HUES64 (cell line): ENCODE measurements at regions not wholly inside any gene's neighbourhood (a gene's known extent, or its start where the extent isn't known, plus 50 kb on each side); places are given as distances from the start of the nearest gene placed in this dataset.

Experiments used
- H3K27ac ChIP-seq: 2 replicates; pipeline ENCODE4 v1.7.0; 2013; ENCODE audit warnings: low read depth, low read length, inconsistent platforms
- H3K27me3 ChIP-seq: 2 replicates; pipeline ENCODE4 v1.6.1; 2013; ENCODE audit warnings: mild to moderate bottlenecking, low read length; ENCODE audit not compliant: insufficient read depth
- H3K36me3 ChIP-seq: 2 replicates; pipeline ENCODE4 v1.6.1; 2013; ENCODE audit warnings: mild to moderate bottlenecking, low read length; ENCODE audit not compliant: insufficient read depth
- H3K4me1 ChIP-seq: 2 replicates; pipeline ENCODE4 v1.6.1; 2013; ENCODE audit warnings: mild to moderate bottlenecking, low read length, moderate library complexity; ENCODE audit not compliant: insufficient read depth
- H3K4me3 ChIP-seq: 2 replicates; pipeline ENCODE4 v1.5.1; 2013; ENCODE audit warnings: mild to moderate bottlenecking, low read length, moderate library complexity
- H3K9ac ChIP-seq: 2 replicates; pipeline ENCODE4 v1.6.1; 2013; ENCODE audit warnings: mild to moderate bottlenecking, low read depth, low read length
- H3K9me3 ChIP-seq: 2 replicates; pipeline ENCODE4 v1.6.1; 2013; ENCODE audit warnings: low read depth, low read length; ENCODE audit not compliant: insufficient read depth
- WGBS: fragments of 150-250, 120-280 bp; methylation state at CpG from one replicate; pipeline ENCODE4 v1.1.7; 2013; ENCODE audit warnings: missing lambda C conversion rate; 5-methylcytosine and 5-hydroxymethylcytosine counted together

GRCh38 chr5:87051502-87052113 is 216.1 kb upstream of the RASA1 start:
- no peak overlapping the region for H3K4me3 ChIP-seq
- H3K4me1 ChIP-seq: 0 out of 2 replicates have a peak, but pooled peaks cover 4% of the 10 kb centered on the region
- no peak overlapping the region for H3K9ac ChIP-seq
- no peaks in the 10 kb centered on the region for H3K36me3 ChIP-seq
- H3K9me3 ChIP-seq: peaks cover 7% of the 10 kb centered on the region; the same call in 1 of the 2 replicates
- WGBS: 100% methylated on average over 1 of the region's 3 CpGs
- H3K27ac ChIP-seq: no peak overlapping the region
- H3K27me3 ChIP-seq: no peaks in the 10 kb centered on the region

GRCh38 chr5:87053146-87053545 is 214.5 kb upstream of the RASA1 start:
- Histone ChIP-seq H3K36me3 (no peaks in the 10 kb centered on the region), H3K27me3 (no peaks in the 10 kb centered on the region), H3K4me1 (0 out of 2 replicates have a peak, but pooled peaks cover 4% of the 10 kb centered on the region), H3K9me3 (peaks cover 7% of the 10 kb centered on the region; the same call in 1 of the 2 replicates), H3K27ac (no peak overlapping the region), H3K9ac (no peak overlapping the region), H3K4me3 (no peak overlapping the region)
- 89% methylated on average over 1 of the region's 2 CpGs for WGBS

GRCh38 chr5:87054821-87055220 is 212.9 kb upstream of the RASA1 start:
- H3K27ac ChIP-seq: no peak overlapping the region
- peaks cover 3% of the 10 kb centered on the region; the same call in 1 of the 2 replicates for H3K9me3 ChIP-seq
- H3K36me3 ChIP-seq: no peaks in the 10 kb centered on the region
- H3K4me3 ChIP-seq: no peak overlapping the region
- H3K27me3 ChIP-seq: no peaks in the 10 kb centered on the region
- H3K9ac ChIP-seq: no peak overlapping the region
- H3K4me1 ChIP-seq: 0 out of 2 replicates have a peak, but pooled peaks cover 4% of the 10 kb centered on the region

GRCh38 chr5:87061046-87061445 is 206.6 kb upstream of the RASA1 start:
- Histone ChIP-seq H3K9ac (no peak overlapping the region), H3K36me3 (no peaks in the 10 kb centered on the region), H3K9me3 (no peaks in the 10 kb centered on the region), H3K27me3 (no peaks in the 10 kb centered on the region), H3K4me1 (no peaks in the 10 kb centered on the region), H3K27ac (no peak overlapping the region), H3K4me3 (no peak overlapping the region)
- no CpG with 5 or more reads among the region's 1 CpG for WGBS

- WGBS: 100% methylated on average over 1 of the region's 2 CpGs
- no peak overlapping the region for H3K4me3 ChIP-seq
- no peak overlapping the region for H3K27ac ChIP-seq
- no peaks in the 10 kb centered on the region for H3K4me1 ChIP-seq
- no peaks in the 10 kb centered on the region for H3K36me3 ChIP-seq
- no peak overlapping the region for H3K9ac ChIP-seq
- no peaks in the 10 kb centered on the region for H3K27me3 ChIP-seq
- H3K9me3 ChIP-seq: no peaks in the 10 kb centered on the region
These were observed 198.4 kb upstream of the RASA1 start for GRCh38 chr5:87069311-87069710.

- Histone ChIP-seq H3K4me1 (no peaks in the 10 kb centered on the region), H3K27me3 (no peaks in the 10 kb centered on the region), H3K4me3 (no peak overlapping the region), H3K9ac (no peak overlapping the region), H3K36me3 (no peaks in the 10 kb centered on the region), H3K27ac (no peak overlapping the region), H3K9me3 (no peaks in the 10 kb centered on the region)
- 75% methylated on average over 3 of the region's 3 CpGs for WGBS
These were observed 197.6 kb upstream of the RASA1 start for GRCh38 chr5:87069974-87070608.

- no peaks in the 10 kb centered on the region for H3K36me3 ChIP-seq
- no peaks in the 10 kb centered on the region for H3K27me3 ChIP-seq
- H3K4me3 ChIP-seq: no peak overlapping the region
- no peaks in the 10 kb centered on the region for H3K4me1 ChIP-seq
- 98% methylated on average over 2 of the region's 2 CpGs for whole genome bisulfite sequencing
- no peak overlapping the region for H3K27ac ChIP-seq
- H3K9ac ChIP-seq: no peak overlapping the region
- no peaks in the 10 kb centered on the region for H3K9me3 ChIP-seq
These were observed 193.6 kb upstream of the RASA1 start for GRCh38 chr5:87074072-87074471.

- Histone ChIP-seq H3K9ac (no peak overlapping the region), H3K27ac (no peak overlapping the region), H3K27me3 (no peaks in the 10 kb centered on the region), H3K9me3 (no peaks in the 10 kb centered on the region), H3K4me1 (no peaks in the 10 kb centered on the region), H3K36me3 (no peaks in the 10 kb centered on the region), H3K4me3 (no peak overlapping the region)
- 87% methylated on average over 2 of the region's 2 CpGs for WGBS
These were observed 192.6 kb upstream of the RASA1 start for GRCh38 chr5:87074934-87075541.

GRCh38 chr5:87076411-87076810 is 191.3 kb upstream of the RASA1 start:
- no peaks in the 10 kb centered on the region for H3K9me3 ChIP-seq
- WGBS: 96% methylated on average over 4 of the region's 4 CpGs

GRCh38 chr5:87076931-87077330 is 190.8 kb upstream of the RASA1 start:
- WGBS: 100% methylated on average over 2 of the region's 2 CpGs
- H3K9me3 ChIP-seq: no peaks in the 10 kb centered on the region
- H3K36me3 ChIP-seq: no peaks in the 10 kb centered on the region
- no peaks in the 10 kb centered on the region for H3K27me3 ChIP-seq
- H3K27ac ChIP-seq: no peak overlapping the region
- H3K4me3 ChIP-seq: no peak overlapping the region
- no peaks in the 10 kb centered on the region for H3K4me1 ChIP-seq
- H3K9ac ChIP-seq: no peak overlapping the region

More at GRCh38 chr5:87076411-87076810, 191.3 kb upstream of the RASA1 start:
- H3K36me3 ChIP-seq: no peaks in the 10 kb centered on the region
- H3K27me3 ChIP-seq: no peaks in the 10 kb centered on the region
- H3K9ac ChIP-seq: no peak overlapping the region
- no peak overlapping the region for H3K4me3 ChIP-seq
- no peak overlapping the region for H3K27ac ChIP-seq
- no peaks in the 10 kb centered on the region for H3K4me1 ChIP-seq

- Histone ChIP-seq H3K4me3 (no peak overlapping the region), H3K27me3 (no peaks in the 10 kb centered on the region), H3K36me3 (no peaks in the 10 kb centered on the region), H3K9me3 (peaks cover 8% of the 10 kb centered on the region), H3K4me1 (no peaks in the 10 kb centered on the region), H3K9ac (no peak overlapping the region), H3K27ac (no peak overlapping the region)
- WGBS: 93% methylated on average over 2 of the region's 2 CpGs
These were observed 188.5 kb upstream of the RASA1 start for GRCh38 chr5:87079219-87079618.
